GM21367 (cell line): ENCODE measurements at regions not wholly inside any gene's neighbourhood (a gene's known extent, or its start where the extent isn't known, plus 50 kb on each side); places are given as distances from the start of the nearest gene placed in this dataset.

ENCODE experiments used
- ATAC-seq: cut with Tn5 transposase; IDR thresholded peaks from one replicate; pipeline ENCODE4 v1.9.1; 2021; ENCODE audit not compliant: unreplicated experiment

DNA sequence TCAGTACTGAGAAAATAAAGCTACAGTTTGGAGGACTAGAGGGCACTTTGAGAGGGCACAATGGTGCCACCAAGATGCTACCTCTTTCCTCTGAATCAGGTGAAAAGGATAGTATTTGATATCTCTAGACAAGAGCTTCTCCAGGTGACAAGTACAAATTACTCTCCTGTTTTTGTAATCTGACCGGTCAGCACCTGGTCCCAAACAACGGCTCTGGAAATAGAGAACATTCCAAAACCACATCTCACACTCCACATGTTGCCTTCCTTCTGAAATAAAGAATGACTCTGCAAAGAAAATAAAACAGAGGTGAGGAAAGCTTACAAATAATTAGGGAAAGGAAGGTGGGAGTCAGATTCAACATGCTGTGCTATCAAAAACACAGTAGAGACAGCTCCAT is 51.3 kb upstream of the CITED2 start:
- ATAC-seq, result no peak

DNA sequence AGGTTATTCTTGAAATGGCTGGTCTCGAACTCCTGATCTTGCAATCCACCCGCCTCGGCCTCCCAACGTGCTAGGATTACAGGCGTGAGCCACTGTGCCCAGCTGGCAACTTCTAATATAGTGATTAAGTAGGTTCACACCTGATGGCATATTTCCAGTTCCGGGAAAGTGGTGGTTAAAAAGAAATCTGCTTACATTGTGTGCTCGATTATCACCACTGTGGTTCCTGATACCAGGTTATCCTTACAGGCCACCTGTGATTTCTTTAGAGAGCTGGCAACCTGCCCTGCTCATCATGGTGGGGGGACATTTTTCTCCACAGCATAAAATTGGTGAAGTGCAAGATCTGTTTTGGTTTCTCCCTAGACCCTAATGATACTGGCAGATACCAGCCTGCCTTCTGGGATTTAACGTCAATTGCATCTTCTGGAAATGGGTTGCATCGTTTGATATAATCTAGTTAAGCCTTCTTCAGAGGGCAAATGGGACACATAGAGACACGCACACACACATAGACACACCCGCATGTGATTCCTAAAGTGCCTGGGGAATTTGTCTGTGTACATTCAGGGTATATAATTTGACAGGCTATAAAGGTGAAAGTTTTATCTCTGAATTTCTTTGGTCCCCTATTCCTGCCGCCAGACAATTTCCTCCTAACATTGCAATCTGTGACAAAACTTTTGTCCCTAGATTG is 49.7 kb upstream of the CITED2 start:
- ATAC-seq, result no peak
